HCT116 (cell line): ENCODE measurements at regions not wholly inside any gene's neighbourhood (a gene's known extent, or its start where the extent isn't known, plus 50 kb on each side); places are given as distances from the start of the nearest gene placed in this dataset.

Experiments
- ATAC-seq: fragments of 200-7000 bp; cut with Tn5 transposase; 2 replicates; pipeline ENCODE4 v1.9.1; 2020; ENCODE audit warnings: mild to moderate bottlenecking, moderate library complexity
- BruUV-seq: library from RNA; stranded (reverse); fragments of 400-500 nt; replicated peaks from 2 replicates; lab custom pipeline; 2021; lab: Mats Ljungman, UMichigan
- CTCF ChIA-PET: fragments of 300-600 bp; sonication (Branson Sonifier 250); formaldehyde crosslinking; loops from one replicate; lab custom pipeline; 2021; ENCODE audit warnings: antibody characterized with exemption; lab: Charles Lee
- POLR2A ChIA-PET: fragments of 300-600, 350-600 bp; sonication (Branson Sonifier 250); formaldehyde crosslinking; loops from one replicate; lab custom pipeline; 2021; ENCODE audit warnings: antibody characterized with exemption; lab: Charles Lee
- RAD21 ChIA-PET, 2 experiments: fragments of 300-600 bp; sonication (Branson Sonifier 250); formaldehyde crosslinking; loops; one replicate each; lab custom pipeline; 2023; ENCODE audit warnings: low total read pairs in 2 of 2; ENCODE audit not compliant: uncharacterized antibody in 2 of 2, unreplicated experiment in 2 of 2, low non-redundant PET in 1 of 2; lab: Charles Lee
- DNase-seq: peaks from one replicate; pipeline ENCODE4 v3.0.0-alpha.2; 2010; ENCODE audit warnings: low read depth, low spot score
- H2AFZ ChIP-seq: fragments of 200-600 bp; shearing (Covaris generic), sonication (generic); 2 replicates; pipeline ENCODE4 v1.6.1; 2017; ENCODE audit warnings: low read depth, mixed run types, mixed read lengths, antibody characterized with exemption, low read length; ENCODE audit not compliant: poor library complexity, severe bottlenecking
- H3K27ac ChIP-seq: 2 replicates; pipeline ENCODE4 v1.5.1; 2012; ENCODE audit warnings: low read depth, low read length
- H3K27me3 ChIP-seq: fragments of 200-600 bp; sonication (generic); 2 replicates; pipeline ENCODE4 v1.6.1; 2016; ENCODE audit warnings: mixed run types, low read length, mixed read lengths; ENCODE audit not compliant: insufficient read depth
- H3K36me3 ChIP-seq, 2 experiments: fragments of 200-500 bp in 1 of 2; fragments of 200-600 bp in 1 of 2; sonication (Bioruptor generic) in 1 of 2; sonication (generic) in 1 of 2; 2 replicates each; pipeline versions ENCODE4 v1.5.1 to v1.6.1; 2014 to 2016; ENCODE audit warnings: low read length in 2 of 2, inconsistent platforms in 1 of 2, mixed read lengths in 1 of 2, mixed run types in 1 of 2; ENCODE audit not compliant: insufficient read depth in 2 of 2, control insufficient read depth in 1 of 2
- H3K4me1 ChIP-seq, 2 experiments: fragments of 200-600 bp in 1 of 2; sonication (generic) in 1 of 2; 2 replicates each; pipeline versions ENCODE4 v1.5.1 to v1.6.1; 2012 to 2017; ENCODE audit warnings: low read length in 2 of 2, inconsistent platforms in 1 of 2, mild to moderate bottlenecking in 1 of 2, mixed read lengths in 1 of 2, mixed run types in 1 of 2, moderate library complexity in 1 of 2; ENCODE audit not compliant: insufficient read depth in 2 of 2, control insufficient read depth in 1 of 2
- H3K4me2 ChIP-seq: fragments of 200-600 bp; sonication (generic); 2 replicates; pipeline ENCODE4 v1.6.1; 2017; ENCODE audit warnings: mixed run types, low read length, mixed read lengths
- H3K4me3 ChIP-seq, 2 experiments: fragments of 200-600 bp in 1 of 2; sonication (generic) in 1 of 2; replicated peaks in 1 of 2; 2 replicates each; pipeline ENCODE4 v1.5.1; 2011 to 2016; ENCODE audit warnings: low read length in 2 of 2, control low read depth in 1 of 2, low read depth in 1 of 2, mild to moderate bottlenecking in 1 of 2, mixed read lengths in 1 of 2, mixed run types in 1 of 2
- H3K79me2 ChIP-seq: fragments of 200-600 bp; sonication (generic); 2 replicates; pipeline ENCODE4 v1.6.1; 2017; ENCODE audit warnings: mild to moderate bottlenecking, mixed run types, low read length, moderate library complexity, mixed read lengths; ENCODE audit not compliant: insufficient read depth
- H3K9ac ChIP-seq: fragments of 200-600 bp; sonication (generic); 2 replicates; pipeline ENCODE4 v1.6.1; 2016; ENCODE audit warnings: low read length, mixed read lengths
- H3K9me2 ChIP-seq: fragments of 200-600 bp; sonication (generic), shearing (Covaris generic); 2 replicates; pipeline ENCODE4 v1.6.1; 2017; ENCODE audit warnings: mixed run types, mild to moderate bottlenecking, moderate library complexity; ENCODE audit not compliant: insufficient read depth
- H3K9me3 ChIP-seq, 2 experiments: fragments of 200-500 bp in 1 of 2; fragments of 200-600 bp in 1 of 2; sonication (Bioruptor generic) in 1 of 2; sonication (generic) in 1 of 2; 2 replicates each; pipeline ENCODE4 v1.6.1; 2014 to 2017; ENCODE audit warnings: low read length in 2 of 2, mixed read lengths in 2 of 2, inconsistent platforms in 1 of 2, low read depth in 1 of 2, mild to moderate bottlenecking in 1 of 2, mixed run types in 1 of 2, moderate library complexity in 1 of 2; ENCODE audit not compliant: control insufficient read depth in 1 of 2, insufficient read depth in 1 of 2
- H4K20me1 ChIP-seq: fragments of 200-600 bp; sonication (generic), shearing (Covaris generic); 2 replicates; pipeline ENCODE4 v1.6.1; 2017; ENCODE audit warnings: mixed run types, mild to moderate bottlenecking, moderate library complexity; ENCODE audit not compliant: insufficient read depth
- CBX3 ChIP-seq: IDR thresholded peaks from 2 replicates; pipeline ENCODE4 v1.6.1; 2012; ENCODE audit warnings: low read depth
- CEBPB ChIP-seq: IDR thresholded peaks from 2 replicates; pipeline ENCODE4 v1.6.1; 2012; ENCODE audit warnings: low read depth
- EZH2phosphoT487 ChIP-seq: fragments of 200-600 bp; IDR thresholded peaks from 2 replicates; pipeline ENCODE4 v1.6.1; 2018; ENCODE audit warnings: antibody characterized with exemption, borderline replicate concordance
- FOSL1 ChIP-seq: IDR thresholded peaks from 2 replicates; pipeline ENCODE4 v1.6.1; 2012; ENCODE audit warnings: low read depth
- JUND ChIP-seq: IDR thresholded peaks from 2 replicates; pipeline ENCODE4 v1.6.1; 2012
- REST ChIP-seq: IDR thresholded peaks from 2 replicates; pipeline ENCODE4 v1.6.1; 2012; ENCODE audit warnings: low read depth
- TCF7L2 ChIP-seq: IDR thresholded peaks from 2 replicates; pipeline ENCODE4 v1.7.0; 2011; ENCODE audit warnings: borderline replicate concordance, inconsistent platforms; ENCODE audit not compliant: insufficient read depth, insufficient read length; ENCODE audit errors: extremely low read depth
- YY1 ChIP-seq: IDR thresholded peaks from 2 replicates; pipeline ENCODE4 v1.6.1; 2011; ENCODE audit warnings: low read length, low read depth, moderate library complexity, mild to moderate bottlenecking; ENCODE audit not compliant: insufficient replicate concordance; ENCODE audit errors: extremely low read depth
- ZNF274 ChIP-seq: fragments of 200-500 bp; sonication (Bioruptor generic); IDR thresholded peaks from 2 replicates; pipeline ENCODE4 v1.6.1; 2014; ENCODE audit warnings: mild to moderate bottlenecking, low read depth, low read length, inconsistent platforms
- intact Hi-C: fragments of 100-400 bp; cut with micrococcal nuclease; formaldehyde crosslinking; loops from 2 replicates; pipeline ENCODE4 v1.10.0; 2022

GRCh38 chr5:143479394-143479793 lies 75.9 kb upstream of the NR3C1 start:
- Histone ChIP-seq H3K79me2 (no peaks in the 10 kb centered on the region), H4K20me1 (no peaks in the 10 kb centered on the region), H2AFZ (no peak overlapping the region), H3K9me3 (no peaks in the 10 kb centered on the region), H3K27me3 (no peaks in the 10 kb centered on the region), H3K4me1 (no peaks in the 10 kb centered on the region), H3K9ac (no peak overlapping the region), H3K4me2 (no peak overlapping the region), H3K27ac (no peak overlapping the region), H3K36me3 (no peaks in the 10 kb centered on the region), H3K9me2 (no peaks in the 10 kb centered on the region), H3K4me3 (no peak overlapping the region)
- intact Hi-C loops: no loop called here
- DNase-seq (no peak), ATAC-seq (no peak)
- no TSS peak for BruUV-seq
- RAD21 ChIA-PET: no interaction called here
- POLR2A ChIA-PET: no interaction called here
- TF ChIP-seq CEBPB: peak; percentile 63
- no peak for TF ChIP-seq REST
- 0 out of 2 replicates have a peak, but pooled peaks have one; percentile 15 for TF ChIP-seq JUND
- no peak for TF ChIP-seq FOSL1
- CTCF ChIA-PET: no interaction called here

- ATAC-seq: no peak
- ChIA-PET POLR2A (no interaction called here), RAD21 (no interaction called here), CTCF (no interaction called here)
- Histone ChIP-seq H3K27me3 (no peaks in the 10 kb centered on the region), H2AFZ (no peak overlapping the region), H3K4me2 (no peak overlapping the region), H3K9me2 (no peaks in the 10 kb centered on the region), H3K4me1 (no peaks in the 10 kb centered on the region), H3K9ac (no peak overlapping the region), H3K36me3 (no peaks in the 10 kb centered on the region), H4K20me1 (no peaks in the 10 kb centered on the region), H3K79me2 (no peaks in the 10 kb centered on the region), H3K4me3 (no peak overlapping the region), H3K9me3 (no peaks in the 10 kb centered on the region), H3K27ac (no peak overlapping the region)
- intact Hi-C loops: no loop called here
- no peak for DNase-seq
- no TSS peak for BruUV-seq
- TF ChIP-seq ZNF274: no peak
- TF ChIP-seq TCF7L2: no peak
- TF ChIP-seq YY1: no peak
- no peak for TF ChIP-seq REST
- TF ChIP-seq JUND: no peak
- no peak for TF ChIP-seq EZH2phosphoT487
- no peak for TF ChIP-seq CBX3
Measured at GRCh38 chr5:143476601-143477211, 73.2 kb upstream of the NR3C1 start.
